KOPT-K1 (cell line): ENCODE measurements at regions not wholly inside any gene's neighbourhood (a gene's known extent, or its start where the extent isn't known, plus 50 kb on each side); places are given as distances from the start of the nearest gene placed in this dataset.

Source experiments
- H3K27ac ChIP-seq: fragments of 200-600 bp; sonication (generic); 2 replicates; pipeline ENCODE4 v1.5.1; 2016; ENCODE audit warnings: antibody characterized with exemption, mild to moderate bottlenecking, low read depth, low read length; ENCODE audit not compliant: poor library complexity, severe bottlenecking
- H3K36me3 ChIP-seq: fragments of 200-600 bp; sonication (generic); 2 replicates; pipeline ENCODE4 v1.5.1; 2017; ENCODE audit warnings: antibody characterized with exemption, mild to moderate bottlenecking, low read length, moderate library complexity; ENCODE audit not compliant: insufficient read depth
- H3K9me3 ChIP-seq: fragments of 200-600 bp; sonication (generic); 2 replicates; pipeline ENCODE4 v1.5.1; 2017; ENCODE audit warnings: antibody characterized with exemption, low read length, mild to moderate bottlenecking; ENCODE audit not compliant: insufficient read depth, poor library complexity, severe bottlenecking

- no peaks in the 10 kb centered on the region for H3K36me3 ChIP-seq
Observed at GRCh38 chr16:64470916-64471315, 650.9 kb downstream of the CDH11 start.

GRCh38 chr16:64469906-64470702, 651.8 kb downstream of the CDH11 start:
- H3K36me3 ChIP-seq: no peaks in the 10 kb centered on the region
- no peak overlapping the region for H3K27ac ChIP-seq
- no peaks in the 10 kb centered on the region for H3K9me3 ChIP-seq

More at GRCh38 chr16:64470916-64471315, 650.9 kb downstream of the CDH11 start:
- no peaks in the 10 kb centered on the region for H3K9me3 ChIP-seq
- no peak overlapping the region for H3K27ac ChIP-seq

DNA sequence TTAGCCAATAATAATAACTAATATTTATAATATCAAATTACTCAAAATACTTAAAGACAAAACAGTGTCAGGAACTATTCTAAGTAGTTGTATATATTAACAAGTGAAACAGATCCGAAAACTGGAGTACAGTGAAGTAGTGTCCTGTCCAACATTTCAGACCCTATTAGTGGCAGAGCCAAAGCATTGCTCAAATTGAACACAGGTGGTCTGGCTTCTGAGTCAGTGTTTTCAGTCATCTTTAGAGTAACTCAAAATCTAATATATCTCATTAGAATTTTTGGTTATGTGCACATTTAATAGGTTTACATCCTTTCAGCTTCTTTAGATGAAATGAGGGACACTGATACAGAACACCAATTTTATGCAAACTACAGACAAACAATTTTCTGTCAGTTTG, 652.5 kb downstream of the CDH11 start:
- Histone ChIP-seq H3K27ac (no peak overlapping the region), H3K36me3 (no peaks in the 10 kb centered on the region), H3K9me3 (no peaks in the 10 kb centered on the region)

GRCh38 chr16:64468515-64469090, 653.3 kb downstream of the CDH11 start:
- Histone ChIP-seq H3K36me3 (no peaks in the 10 kb centered on the region), H3K9me3 (no peaks in the 10 kb centered on the region), H3K27ac (no peak overlapping the region)

DNA sequence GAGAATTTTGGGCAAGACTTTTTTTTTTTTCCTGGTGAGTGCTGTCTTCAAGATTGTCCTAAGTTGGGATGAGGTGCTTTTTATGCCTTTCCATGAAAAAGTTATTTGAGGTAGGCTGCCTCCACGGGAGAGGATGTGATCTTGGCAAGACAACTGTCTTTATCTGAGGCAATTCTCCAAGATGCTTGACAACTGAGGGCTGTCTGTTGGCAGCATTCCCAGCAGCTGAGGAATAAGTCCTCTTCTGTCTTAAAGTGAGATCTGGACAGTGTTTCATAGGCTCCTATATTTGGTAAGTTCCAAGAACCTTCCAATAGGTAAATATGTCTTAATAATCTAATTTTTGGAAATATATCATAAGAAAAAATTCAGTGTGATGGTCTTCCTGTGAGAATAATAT, 662.0 kb downstream of the CDH11 start:
- Histone ChIP-seq H3K9me3 (no peaks in the 10 kb centered on the region), H3K36me3 (no peaks in the 10 kb centered on the region), H3K27ac (no peak overlapping the region)

DNA sequence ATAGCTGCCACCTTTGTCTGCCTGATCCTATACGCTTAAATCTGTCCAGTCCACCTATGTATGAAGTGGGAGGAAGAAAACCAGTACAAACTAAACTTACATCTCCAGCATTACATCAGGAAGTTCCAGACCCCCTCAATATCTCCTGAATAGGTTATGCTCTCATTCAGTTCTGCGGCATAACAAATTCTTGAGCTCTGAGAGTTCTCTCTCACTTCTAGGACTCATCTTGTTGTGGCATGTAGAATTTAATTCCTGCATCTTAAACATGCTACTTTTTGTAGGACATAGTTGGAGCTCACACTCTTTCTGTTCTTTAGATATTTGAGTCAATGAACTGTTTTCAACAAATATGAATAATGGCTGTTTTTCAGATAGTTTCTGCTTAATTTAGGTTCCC, 662.5 kb downstream of the CDH11 start:
- Histone ChIP-seq H3K9me3 (no peaks in the 10 kb centered on the region), H3K27ac (no peak overlapping the region), H3K36me3 (no peaks in the 10 kb centered on the region)

- no peak overlapping the region for H3K27ac ChIP-seq
- no peaks in the 10 kb centered on the region for H3K9me3 ChIP-seq
- H3K36me3 ChIP-seq: no peaks in the 10 kb centered on the region
Observed at GRCh38 chr16:64455275-64455674, 666.6 kb downstream of the CDH11 start.

GRCh38 chr16:64453646-64454045, 668.2 kb downstream of the CDH11 start:
- Histone ChIP-seq H3K36me3 (no peaks in the 10 kb centered on the region), H3K9me3 (no peaks in the 10 kb centered on the region), H3K27ac (no peak overlapping the region)

- Histone ChIP-seq H3K9me3 (no peaks in the 10 kb centered on the region), H3K36me3 (no peaks in the 10 kb centered on the region), H3K27ac (no peak overlapping the region)
Observed at GRCh38 chr16:64452446-64452845, 669.4 kb downstream of the CDH11 start.

GRCh38 chr16:64450177-64450576, 671.7 kb downstream of the CDH11 start:
- H3K27ac ChIP-seq: no peak overlapping the region

DNA sequence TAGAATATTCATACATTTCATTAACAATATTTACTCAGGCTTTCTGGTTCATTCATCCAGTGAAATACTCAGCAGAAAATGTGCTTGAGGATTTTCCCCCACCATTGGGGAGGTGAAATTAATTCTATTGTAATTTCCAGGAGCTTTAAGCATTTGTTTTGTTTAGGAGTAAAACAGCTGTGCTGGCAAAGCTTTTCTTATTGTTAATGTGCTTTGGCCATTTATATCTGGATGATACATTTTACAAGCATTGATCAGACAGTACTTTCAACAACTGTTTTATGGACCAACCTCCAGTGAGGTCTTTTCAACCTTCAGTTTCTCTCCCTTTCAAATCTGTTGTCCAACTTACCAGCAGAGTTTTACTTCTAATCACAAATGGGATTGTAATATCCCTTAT, 672.4 kb downstream of the CDH11 start:
- no peak overlapping the region for H3K27ac ChIP-seq
- H3K9me3 ChIP-seq: no peaks in the 10 kb centered on the region
- no peaks in the 10 kb centered on the region for H3K36me3 ChIP-seq

More at GRCh38 chr16:64450177-64450576, 671.7 kb downstream of the CDH11 start:
- H3K9me3 ChIP-seq: no peaks in the 10 kb centered on the region
- H3K36me3 ChIP-seq: no peaks in the 10 kb centered on the region

GRCh38 chr16:64445649-64446048, 676.2 kb downstream of the CDH11 start:
- Histone ChIP-seq H3K9me3 (no peaks in the 10 kb centered on the region), H3K27ac (no peak overlapping the region)

GRCh38 chr16:64445245-64445644, 676.6 kb downstream of the CDH11 start:
- no peak overlapping the region for H3K27ac ChIP-seq
- no peaks in the 10 kb centered on the region for H3K36me3 ChIP-seq
- H3K9me3 ChIP-seq: no peaks in the 10 kb centered on the region

More at GRCh38 chr16:64445649-64446048, 676.2 kb downstream of the CDH11 start:
- H3K36me3 ChIP-seq: no peaks in the 10 kb centered on the region

DNA sequence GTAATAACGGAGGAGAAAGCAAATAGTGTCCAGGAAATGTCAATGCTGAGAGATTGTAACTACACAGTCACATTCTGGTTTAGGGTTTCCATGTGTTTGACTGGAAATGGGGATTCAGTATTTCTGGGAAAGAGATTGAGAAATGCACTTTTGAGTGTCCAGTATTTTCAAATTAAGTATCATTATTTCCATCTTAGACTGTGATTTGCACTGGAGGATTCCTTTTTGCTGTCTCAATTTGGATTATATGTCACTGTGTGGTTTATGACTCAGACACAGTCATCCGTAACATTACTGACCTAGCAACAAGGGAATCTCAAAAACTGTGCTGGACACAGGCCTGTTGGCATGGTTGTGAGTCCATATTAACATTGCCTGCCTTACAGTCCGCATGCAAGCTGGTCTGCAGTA, 681.4 kb downstream of the CDH11 start:
- Histone ChIP-seq H3K27ac (no peak overlapping the region), H3K36me3 (no peaks in the 10 kb centered on the region), H3K9me3 (no peaks in the 10 kb centered on the region)

- Histone ChIP-seq H3K27ac (no peak overlapping the region), H3K36me3 (no peaks in the 10 kb centered on the region), H3K9me3 (no peaks in the 10 kb centered on the region)
Observed at GRCh38 chr16:64440005-64440404, 681.9 kb downstream of the CDH11 start.
